ENCODE measurements at regions not wholly inside any gene's neighbourhood (a gene's known extent, or its start where the extent isn't known, plus 50 kb on each side); places are given as distances from the start of the nearest gene placed in this dataset.
"Not testable (repeated sequence)": the region's sequence is repeated elsewhere in the genome, so short reads cannot be mapped to it uniquely, and the experiment has no call there.

- not testable (repeated sequence) for H3K4me1 ChIP-seq (ENCODE audit: control insufficient read depth in 2 of 2, insufficient read depth in 2 of 2, low read length in 2 of 2); H3K9me3 ChIP-seq (ENCODE audit: control insufficient read depth in 2 of 2, low read length in 2 of 2); H3K27me3 ChIP-seq (ENCODE audit: control insufficient read depth in 2 of 2, insufficient read depth in 2 of 2, low read length in 2 of 2); H3K9ac ChIP-seq (ENCODE audit: low read depth in 1 of 2, low read length in 2 of 2); H3K27ac ChIP-seq (ENCODE audit: low read depth in 2 of 2, low read length in 2 of 2); H3K4me3 ChIP-seq (ENCODE audit: low read length in 2 of 2); H3K36me3 ChIP-seq (ENCODE audit: control insufficient read depth in 2 of 2, insufficient read depth in 2 of 2, low read length in 2 of 2)
These were observed 1213.4 kb downstream of the FOXD4L5 start for GRCh38 chr9:64071358-64072253.

DNA sequence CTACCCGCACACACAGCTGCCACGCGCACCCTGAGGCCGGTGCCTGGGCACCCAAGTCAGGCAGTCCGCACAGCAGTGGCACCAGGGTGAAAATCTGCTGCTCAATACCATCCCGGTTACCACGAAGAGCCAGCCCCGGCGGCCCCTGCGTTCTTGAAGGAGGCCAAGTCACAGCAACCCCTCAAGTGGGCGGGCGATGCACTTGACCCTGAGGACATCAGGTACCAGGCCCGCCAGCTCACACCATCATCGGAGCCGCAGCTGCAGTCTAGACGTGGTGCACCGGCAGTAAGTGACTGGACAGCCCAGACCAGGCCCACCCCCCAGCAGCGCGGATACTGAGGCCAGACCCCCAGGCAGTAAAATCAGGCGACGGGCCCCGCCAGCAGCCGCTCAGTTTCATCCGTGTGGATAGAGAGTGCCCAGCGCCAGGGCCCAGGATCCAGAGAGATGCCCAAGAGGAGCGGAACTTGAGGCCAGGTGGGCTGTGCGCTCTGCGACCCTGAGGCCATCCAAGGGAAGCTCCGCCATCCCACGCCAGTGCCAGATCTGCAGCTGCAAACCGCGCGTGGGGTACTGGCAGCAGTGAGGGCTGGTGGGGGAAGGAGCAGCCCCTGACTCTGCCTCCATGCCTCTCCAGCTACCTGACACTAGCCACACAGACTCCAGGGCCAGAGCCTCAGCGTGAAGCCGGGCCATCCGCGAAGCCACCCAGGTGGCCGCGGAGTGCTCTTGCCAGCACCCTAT is 1214.2 kb downstream of the FOXD4L5 start:
- not testable (repeated sequence) for H3K27me3 ChIP-seq (ENCODE audit: control insufficient read depth in 2 of 2, insufficient read depth in 2 of 2, low read length in 2 of 2); H3K36me3 ChIP-seq (ENCODE audit: control insufficient read depth in 2 of 2, insufficient read depth in 2 of 2, low read length in 2 of 2); H3K4me3 ChIP-seq (ENCODE audit: low read length in 2 of 2); H3K9ac ChIP-seq (ENCODE audit: low read depth in 1 of 2, low read length in 2 of 2); H3K4me1 ChIP-seq (ENCODE audit: control insufficient read depth in 2 of 2, insufficient read depth in 2 of 2, low read length in 2 of 2); H3K9me3 ChIP-seq (ENCODE audit: control insufficient read depth in 2 of 2, low read length in 2 of 2); H3K27ac ChIP-seq (ENCODE audit: low read depth in 2 of 2, low read length in 2 of 2)

GRCh38 chr9:64070083-64070482 is 1214.9 kb downstream of the FOXD4L5 start:
- not testable (repeated sequence) for H3K27me3 ChIP-seq (ENCODE audit: control insufficient read depth in 2 of 2, insufficient read depth in 2 of 2, low read length in 2 of 2); H3K4me3 ChIP-seq (ENCODE audit: low read length in 2 of 2); H3K36me3 ChIP-seq (ENCODE audit: control insufficient read depth in 2 of 2, insufficient read depth in 2 of 2, low read length in 2 of 2); H3K4me1 ChIP-seq (ENCODE audit: control insufficient read depth in 2 of 2, insufficient read depth in 2 of 2, low read length in 2 of 2); H3K9ac ChIP-seq (ENCODE audit: low read depth in 1 of 2, low read length in 2 of 2); H3K27ac ChIP-seq (ENCODE audit: low read depth in 2 of 2, low read length in 2 of 2); H3K9me3 ChIP-seq (ENCODE audit: control insufficient read depth in 2 of 2, low read length in 2 of 2)

- Histone ChIP-seq H3K4me1 (ENCODE audit: control insufficient read depth in 2 of 2, insufficient read depth in 2 of 2, low read length in 2 of 2) (no peaks in the 10 kb centered on the region), H3K36me3 (ENCODE audit: control insufficient read depth in 2 of 2, insufficient read depth in 2 of 2, low read length in 2 of 2) (no peaks in the 10 kb centered on the region), H3K9me3 (ENCODE audit: control insufficient read depth in 2 of 2, low read length in 2 of 2) (no peaks in the 10 kb centered on the region), H3K27ac (ENCODE audit: low read depth in 2 of 2, low read length in 2 of 2) (no peak overlapping the region), H3K27me3 (ENCODE audit: control insufficient read depth in 2 of 2, insufficient read depth in 2 of 2, low read length in 2 of 2) (no peaks in the 10 kb centered on the region), H3K4me3 (ENCODE audit: low read length in 2 of 2) (no peak overlapping the region), H3K9ac (ENCODE audit: low read depth in 1 of 2, low read length in 2 of 2) (no peak overlapping the region)
These were observed 1218.2 kb downstream of the FOXD4L5 start for GRCh38 chr9:64066736-64067368.

GRCh38 chr9:64061013-64061627 is 1223.9 kb downstream of the FOXD4L5 start:
- Histone ChIP-seq H3K27me3 (ENCODE audit: control insufficient read depth in 2 of 2, insufficient read depth in 2 of 2, low read length in 2 of 2) (no peaks in the 10 kb centered on the region), H3K9ac (ENCODE audit: low read depth in 1 of 2, low read length in 2 of 2) (no peak overlapping the region), H3K4me1 (ENCODE audit: control insufficient read depth in 2 of 2, insufficient read depth in 2 of 2, low read length in 2 of 2) (no peaks in the 10 kb centered on the region), H3K27ac (ENCODE audit: low read depth in 2 of 2, low read length in 2 of 2) (no peak overlapping the region), H3K36me3 (ENCODE audit: control insufficient read depth in 2 of 2, insufficient read depth in 2 of 2, low read length in 2 of 2) (no peaks in the 10 kb centered on the region), H3K4me3 (ENCODE audit: low read length in 2 of 2) (no peak overlapping the region), H3K9me3 (ENCODE audit: control insufficient read depth in 2 of 2, low read length in 2 of 2) (no peaks in the 10 kb centered on the region)

DNA sequence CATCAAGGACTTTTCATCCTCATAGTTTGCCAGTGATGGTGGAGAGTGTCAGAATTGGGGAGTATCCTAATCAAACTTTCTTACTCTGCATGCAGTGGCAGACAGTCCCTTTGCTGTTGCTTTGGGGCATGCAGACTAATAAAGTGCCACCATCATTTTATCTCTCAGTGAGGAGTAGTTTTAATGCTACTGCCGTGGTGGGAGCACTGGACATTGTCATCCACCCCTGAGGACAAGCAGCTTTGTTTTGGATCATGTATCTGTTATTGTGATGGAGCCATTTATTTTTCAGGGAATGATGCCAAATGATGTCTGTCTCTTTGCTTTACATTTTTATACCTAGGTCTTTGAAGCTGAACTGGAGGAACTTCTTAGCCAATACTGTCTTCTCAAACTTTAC is 1226.9 kb downstream of the FOXD4L5 start:
- not testable (repeated sequence) for H3K4me3 ChIP-seq (ENCODE audit: low read length in 2 of 2); H3K9me3 ChIP-seq (ENCODE audit: control insufficient read depth in 2 of 2, low read length in 2 of 2); H3K9ac ChIP-seq (ENCODE audit: low read depth in 1 of 2, low read length in 2 of 2); H3K4me1 ChIP-seq (ENCODE audit: control insufficient read depth in 2 of 2, insufficient read depth in 2 of 2, low read length in 2 of 2); H3K27me3 ChIP-seq (ENCODE audit: control insufficient read depth in 2 of 2, insufficient read depth in 2 of 2, low read length in 2 of 2); H3K36me3 ChIP-seq (ENCODE audit: control insufficient read depth in 2 of 2, insufficient read depth in 2 of 2, low read length in 2 of 2); H3K27ac ChIP-seq (ENCODE audit: low read depth in 2 of 2, low read length in 2 of 2)

DNA sequence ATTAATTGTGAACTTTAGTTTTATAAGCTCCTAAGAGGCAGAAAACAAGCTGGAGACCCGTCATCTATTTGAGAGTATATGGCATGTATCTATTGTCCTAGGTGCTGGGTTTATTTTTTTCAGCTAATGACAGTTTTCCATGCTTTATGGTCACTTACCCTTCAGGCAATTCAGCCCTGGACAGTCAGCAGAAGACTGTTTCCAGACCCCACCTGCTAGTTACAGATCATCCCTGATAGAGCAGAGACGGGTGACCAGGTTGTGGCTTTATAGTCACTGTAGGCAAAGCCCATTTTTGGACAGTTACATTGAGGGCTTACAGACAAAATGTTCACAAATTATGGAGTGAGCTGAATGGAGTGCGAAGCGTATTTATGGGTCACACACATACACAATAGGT is 1227.5 kb downstream of the FOXD4L5 start:
- H3K4me3 ChIP-seq (ENCODE audit: low read length in 2 of 2): no peak overlapping the region
- H3K27ac ChIP-seq (ENCODE audit: low read depth in 2 of 2, low read length in 2 of 2): no peak overlapping the region
- H3K4me1 ChIP-seq (ENCODE audit: control insufficient read depth in 2 of 2, insufficient read depth in 2 of 2, low read length in 2 of 2): no peaks in the 10 kb centered on the region
- no peak overlapping the region for H3K9ac ChIP-seq (ENCODE audit: low read depth in 1 of 2, low read length in 2 of 2)
- H3K27me3 ChIP-seq (ENCODE audit: control insufficient read depth in 2 of 2, insufficient read depth in 2 of 2, low read length in 2 of 2): no peaks in the 10 kb centered on the region
- H3K36me3 ChIP-seq (ENCODE audit: control insufficient read depth in 2 of 2, insufficient read depth in 2 of 2, low read length in 2 of 2): no peaks in the 10 kb centered on the region
- no peaks in the 10 kb centered on the region for H3K9me3 ChIP-seq (ENCODE audit: control insufficient read depth in 2 of 2, low read length in 2 of 2)

GRCh38 chr9:64028925-64029324 is 1256.1 kb downstream of the FOXD4L5 start:
- not testable (repeated sequence) for H3K27me3 ChIP-seq (ENCODE audit: control insufficient read depth in 2 of 2, insufficient read depth in 2 of 2, low read length in 2 of 2); H3K27ac ChIP-seq (ENCODE audit: low read depth in 2 of 2, low read length in 2 of 2); H3K36me3 ChIP-seq (ENCODE audit: control insufficient read depth in 2 of 2, insufficient read depth in 2 of 2, low read length in 2 of 2); H3K9ac ChIP-seq (ENCODE audit: low read depth in 1 of 2, low read length in 2 of 2); H3K4me1 ChIP-seq (ENCODE audit: control insufficient read depth in 2 of 2, insufficient read depth in 2 of 2, low read length in 2 of 2); H3K4me3 ChIP-seq (ENCODE audit: low read length in 2 of 2); H3K9me3 ChIP-seq (ENCODE audit: control insufficient read depth in 2 of 2, low read length in 2 of 2)

DNA sequence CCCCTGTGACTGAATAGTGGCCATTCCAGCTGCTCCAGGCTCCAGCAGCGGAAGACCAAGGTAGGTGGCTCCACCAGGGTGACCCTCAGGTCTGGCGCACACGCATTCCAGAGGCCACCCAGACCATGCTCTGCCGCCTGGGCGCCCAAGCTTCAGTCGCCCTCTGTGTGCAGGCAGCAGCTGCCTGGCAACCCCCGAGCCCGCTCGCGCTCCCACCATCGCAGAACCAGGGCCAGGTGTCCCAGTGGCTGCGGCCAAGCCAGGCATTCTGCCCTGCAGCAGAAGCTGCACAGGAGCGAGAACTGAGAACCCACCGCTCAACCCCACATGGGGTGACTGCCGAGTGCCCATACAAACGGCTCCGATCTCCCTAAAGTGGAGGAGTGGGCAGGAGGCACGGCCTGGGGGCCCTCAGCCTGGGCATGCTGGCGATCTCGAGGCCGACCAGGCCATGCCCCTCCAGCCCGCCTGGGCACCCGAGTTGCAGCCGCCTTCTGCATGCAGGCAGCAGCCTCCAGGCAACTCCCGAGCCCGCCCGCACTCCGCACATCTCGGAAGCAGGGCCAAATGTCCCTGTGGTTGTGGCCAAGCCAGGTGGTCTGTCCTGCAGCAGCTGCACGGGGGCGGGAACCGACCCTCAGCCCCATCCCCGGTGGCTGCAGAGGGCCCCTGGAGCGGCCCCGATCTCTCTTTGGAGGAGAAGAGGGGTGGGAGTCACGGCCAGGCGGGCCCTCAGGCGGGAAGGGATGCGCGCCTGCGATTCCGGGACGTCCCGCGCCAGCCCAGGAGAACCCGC is 1264.1 kb downstream of the FOXD4L5 start:
- not testable (repeated sequence) for H3K4me1 ChIP-seq (ENCODE audit: control insufficient read depth in 2 of 2, insufficient read depth in 2 of 2, low read length in 2 of 2); H3K9ac ChIP-seq (ENCODE audit: low read depth in 1 of 2, low read length in 2 of 2); H3K36me3 ChIP-seq (ENCODE audit: control insufficient read depth in 2 of 2, insufficient read depth in 2 of 2, low read length in 2 of 2); H3K27ac ChIP-seq (ENCODE audit: low read depth in 2 of 2, low read length in 2 of 2); H3K4me3 ChIP-seq (ENCODE audit: low read length in 2 of 2); H3K9me3 ChIP-seq (ENCODE audit: control insufficient read depth in 2 of 2, low read length in 2 of 2); H3K27me3 ChIP-seq (ENCODE audit: control insufficient read depth in 2 of 2, insufficient read depth in 2 of 2, low read length in 2 of 2)

All from mucosa of rectum (tissue), 2 donors.